Smooth muscle cell (in vitro differentiated cells): ENCODE measurements at regions not wholly inside any gene's neighbourhood (a gene's known extent, or its start where the extent isn't known, plus 50 kb on each side); places are given as distances from the start of the nearest gene placed in this dataset.

Source experiments
- DNase-seq: peaks from one replicate; lab custom pipeline; 2025; ENCODE audit not compliant: unreplicated experiment; lab: John Stamatoyannopoulos, UW
- H2AFZ ChIP-seq: fragments of 200-600 bp; sonication (generic); 2 replicates; pipeline ENCODE4 v1.6.0; 2016; ENCODE audit warnings: antibody characterized with exemption, low read depth, mild to moderate bottlenecking
- H3F3A ChIP-seq: fragments of 200-600 bp; sonication (generic); 2 replicates; pipeline ENCODE4 v1.6.0; 2017; ENCODE audit warnings: antibody characterized with exemption, low read depth
- H3K27ac ChIP-seq: fragments of 200-600 bp; sonication (generic); 2 replicates; pipeline ENCODE4 v1.5.1; 2016; ENCODE audit warnings: low read depth, mild to moderate bottlenecking
- H3K27me3 ChIP-seq: fragments of 200-600 bp; sonication (generic); 2 replicates; pipeline ENCODE4 v1.6.1; 2016; ENCODE audit warnings: low read depth, mild to moderate bottlenecking
- H3K36me3 ChIP-seq: fragments of 200-600 bp; sonication (generic); 2 replicates; pipeline ENCODE4 v1.5.1; 2016; ENCODE audit warnings: low read depth
- H3K4me1 ChIP-seq: fragments of 200-600 bp; sonication (generic); 2 replicates; pipeline ENCODE4 v1.5.1; 2016; ENCODE audit warnings: low read depth
- H3K4me2 ChIP-seq: fragments of 200-600 bp; sonication (generic); 2 replicates; pipeline ENCODE4 v1.6.0; 2016; ENCODE audit warnings: mild to moderate bottlenecking
- H3K4me3 ChIP-seq: fragments of 200-600 bp; sonication (generic); 2 replicates; pipeline ENCODE4 v1.5.1; 2016; ENCODE audit warnings: mild to moderate bottlenecking
- H3K79me2 ChIP-seq: fragments of 200-600 bp; sonication (generic); 2 replicates; pipeline ENCODE4 v1.6.0; 2016; ENCODE audit warnings: low read depth, mild to moderate bottlenecking
- H3K9ac ChIP-seq: fragments of 200-600 bp; sonication (generic); 2 replicates; pipeline ENCODE4 v1.6.0; 2016; ENCODE audit warnings: low read depth
- H3K9me3 ChIP-seq: fragments of 200-600 bp; sonication (generic); replicated peaks from 2 replicates; pipeline ENCODE4 v1.5.1; 2016; ENCODE audit warnings: low read depth
- H4K20me1 ChIP-seq: fragments of 200-600 bp; sonication (generic); 2 replicates; pipeline ENCODE4 v1.6.0; 2016; ENCODE audit warnings: low read depth
- WGBS: methylation state at CpG from one replicate; pipeline ENCODE4 v1.1.7; 2016; ENCODE audit warnings: low lambda C conversion rate; 5-methylcytosine and 5-hydroxymethylcytosine counted together
- TF ChIP-seq, protein P1 (sequence below): fragments of 200-600 bp; sonication (generic); IDR thresholded peaks from 2 replicates; pipeline ENCODE4 v1.5.1; 2017; ENCODE audit warnings: borderline replicate concordance, mild to moderate bottlenecking, antibody characterized with exemption; ENCODE audit not compliant: insufficient read depth, poor library complexity, severe bottlenecking

DNA sequence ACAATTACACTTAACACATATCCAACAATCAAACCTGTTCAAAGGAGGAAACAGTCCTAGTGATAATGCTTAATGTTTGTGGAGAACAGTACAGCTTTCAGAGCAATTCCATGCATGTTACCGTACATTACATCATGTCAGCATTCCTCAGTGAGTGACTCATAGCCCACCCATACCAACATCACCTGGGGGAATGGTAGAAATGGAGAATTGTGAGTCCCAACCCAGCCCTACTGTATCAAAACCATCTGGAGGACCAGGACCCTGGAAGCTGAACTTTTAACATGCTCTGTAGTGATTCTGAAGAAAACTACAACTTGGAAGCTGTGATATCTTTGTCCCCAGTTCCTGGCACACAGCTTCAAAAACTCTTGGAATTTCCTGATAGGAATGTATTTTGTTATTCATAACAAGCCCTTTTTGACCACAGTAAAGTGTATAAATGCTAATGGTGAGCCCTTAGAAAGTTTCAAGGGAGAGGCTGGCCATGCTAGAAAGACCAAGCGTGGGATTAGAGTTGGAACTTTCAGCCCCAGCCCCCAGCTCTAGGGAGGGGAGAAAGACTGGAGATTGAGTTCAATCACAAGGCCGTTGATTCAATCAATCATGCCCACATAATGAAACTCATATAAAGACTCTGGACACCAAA is 301.1 kb downstream of the BUD13 start:
- Histone ChIP-seq H3K27me3 (peaks cover 22% of the 10 kb centered on the region), H3K4me1 (no peaks in the 10 kb centered on the region), H3K36me3 (no peaks in the 10 kb centered on the region), H3F3A (no peaks in the 10 kb centered on the region), H3K79me2 (no peaks in the 10 kb centered on the region), H3K4me2 (no peak overlapping the region), H3K9me3 (no peaks in the 10 kb centered on the region), H3K9ac (no peak overlapping the region), H4K20me1 (no peaks in the 10 kb centered on the region), H3K27ac (peak overlapping the region; percentile 57), H2AFZ (no peak overlapping the region), H3K4me3 (no peak overlapping the region)
- WGBS = 74% methylated on average over 3 of the region's 3 CpGs
- no peak for DNase-seq
- TF ChIP-seq, protein P1, sequence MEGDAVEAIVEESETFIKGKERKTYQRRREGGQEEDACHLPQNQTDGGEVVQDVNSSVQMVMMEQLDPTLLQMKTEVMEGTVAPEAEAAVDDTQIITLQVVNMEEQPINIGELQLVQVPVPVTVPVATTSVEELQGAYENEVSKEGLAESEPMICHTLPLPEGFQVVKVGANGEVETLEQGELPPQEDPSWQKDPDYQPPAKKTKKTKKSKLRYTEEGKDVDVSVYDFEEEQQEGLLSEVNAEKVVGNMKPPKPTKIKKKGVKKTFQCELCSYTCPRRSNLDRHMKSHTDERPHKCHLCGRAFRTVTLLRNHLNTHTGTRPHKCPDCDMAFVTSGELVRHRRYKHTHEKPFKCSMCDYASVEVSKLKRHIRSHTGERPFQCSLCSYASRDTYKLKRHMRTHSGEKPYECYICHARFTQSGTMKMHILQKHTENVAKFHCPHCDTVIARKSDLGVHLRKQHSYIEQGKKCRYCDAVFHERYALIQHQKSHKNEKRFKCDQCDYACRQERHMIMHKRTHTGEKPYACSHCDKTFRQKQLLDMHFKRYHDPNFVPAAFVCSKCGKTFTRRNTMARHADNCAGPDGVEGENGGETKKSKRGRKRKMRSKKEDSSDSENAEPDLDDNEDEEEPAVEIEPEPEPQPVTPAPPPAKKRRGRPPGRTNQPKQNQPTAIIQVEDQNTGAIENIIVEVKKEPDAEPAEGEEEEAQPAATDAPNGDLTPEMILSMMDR = no peak

DNA sequence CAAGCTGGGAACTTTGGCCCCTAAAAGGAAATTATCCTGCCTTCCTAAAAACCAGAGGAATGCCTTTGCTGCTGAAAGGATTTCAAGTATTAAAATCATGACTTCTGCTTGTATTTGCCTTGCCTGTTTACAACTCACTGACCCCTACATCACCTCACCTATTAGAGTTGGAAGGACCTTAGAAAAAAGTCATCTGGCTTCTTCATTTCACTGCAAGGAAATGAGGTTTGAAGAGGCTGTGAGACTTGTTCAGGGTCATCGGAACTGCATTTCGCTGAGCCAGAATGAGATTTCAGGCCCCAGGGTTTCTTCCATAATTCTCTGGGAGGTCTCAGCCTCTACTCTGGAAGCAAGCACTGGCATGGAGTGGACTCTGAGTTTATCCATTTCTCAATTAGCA is 304.1 kb downstream of the BUD13 start:
- TF ChIP-seq, protein P1 = no peak
- 94% methylated on average over 2 of the region's 2 CpGs for WGBS
- no peak overlapping the region for H3K9ac ChIP-seq

DNA sequence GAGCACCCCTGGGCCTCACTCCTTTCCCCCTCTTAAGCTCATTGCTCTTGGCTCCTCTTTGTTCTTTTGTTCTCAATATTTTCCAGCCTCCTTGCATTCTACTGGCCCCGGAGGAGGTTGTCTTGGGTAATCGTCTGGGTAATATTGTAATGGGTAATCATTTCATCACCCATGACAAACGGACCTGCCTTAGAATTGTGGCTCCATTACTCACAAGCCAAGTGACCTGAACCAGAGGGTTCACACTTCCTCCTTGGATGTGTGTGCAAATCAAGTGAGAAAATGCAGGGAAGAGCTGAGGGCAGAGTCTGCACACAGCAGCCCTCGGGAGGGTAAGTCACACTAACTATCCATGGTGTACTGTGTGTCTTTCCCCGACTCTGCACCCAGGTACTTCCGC is 305.0 kb downstream of the BUD13 start:
- Histone ChIP-seq H3F3A (no peaks in the 10 kb centered on the region), H3K27ac (no peak overlapping the region), H3K4me3 (no peak overlapping the region), H3K36me3 (no peaks in the 10 kb centered on the region), H3K27me3 (peaks cover 46% of the 10 kb centered on the region), H3K79me2 (no peaks in the 10 kb centered on the region), H3K4me1 (no peaks in the 10 kb centered on the region), H3K9me3 (no peaks in the 10 kb centered on the region), H3K9ac (no peak overlapping the region), H4K20me1 (no peaks in the 10 kb centered on the region), H2AFZ (no peak overlapping the region), H3K4me2 (no peak overlapping the region)
- TF ChIP-seq, protein P1 = no peak
- DNase-seq = no peak
- WGBS = 88% methylated on average over 6 of the region's 6 CpGs

More for the DNA sequence above, 304.1 kb downstream of the BUD13 start:
- Histone ChIP-seq H2AFZ (no peak overlapping the region), H3K36me3 (no peaks in the 10 kb centered on the region), H3K4me1 (no peaks in the 10 kb centered on the region), H3F3A (no peaks in the 10 kb centered on the region), H3K4me2 (no peak overlapping the region), H3K27me3 (peaks cover 37% of the 10 kb centered on the region), H3K27ac (no peak overlapping the region), H3K79me2 (no peaks in the 10 kb centered on the region), H3K4me3 (no peak overlapping the region), H3K9me3 (no peaks in the 10 kb centered on the region), H4K20me1 (no peaks in the 10 kb centered on the region)
- no peak for DNase-seq

DNA sequence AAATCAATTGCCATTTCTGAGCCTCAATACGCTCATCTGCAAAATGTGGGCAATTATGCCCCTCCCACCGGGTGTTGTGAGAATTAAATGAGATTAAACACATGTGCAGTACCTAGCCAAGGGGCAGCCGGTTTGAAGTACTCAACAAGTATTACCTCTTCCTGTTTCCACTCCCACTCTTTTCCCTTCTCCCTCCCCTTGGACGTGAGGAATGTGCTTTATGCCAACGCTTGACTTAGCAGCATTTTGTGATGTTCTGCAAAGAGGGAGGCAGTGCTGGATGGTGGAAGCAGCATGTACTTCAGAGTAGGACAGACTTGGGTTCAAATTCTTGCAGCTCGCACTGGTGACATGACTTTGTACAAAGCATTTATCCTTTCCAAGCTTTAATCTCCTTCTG is 306.0 kb downstream of the BUD13 start:
- WGBS = 72% methylated on average over 6 of the region's 6 CpGs
- H3F3A ChIP-seq = no peaks in the 10 kb centered on the region
- no peaks in the 10 kb centered on the region for H3K9me3 ChIP-seq
- TF ChIP-seq, protein P1 = no peak
- H4K20me1 ChIP-seq = no peaks in the 10 kb centered on the region
- H2AFZ ChIP-seq = no peak overlapping the region
- H3K9ac ChIP-seq = no peak overlapping the region
- H3K4me3 ChIP-seq = no peak overlapping the region
- H3K27ac ChIP-seq = no peak overlapping the region
- no peaks in the 10 kb centered on the region for H3K36me3 ChIP-seq
- H3K79me2 ChIP-seq = no peaks in the 10 kb centered on the region
- H3K4me1 ChIP-seq = no peaks in the 10 kb centered on the region
- peaks cover 54% of the 10 kb centered on the region for H3K27me3 ChIP-seq
- DNase-seq = no peak
- H3K4me2 ChIP-seq = no peak overlapping the region
